GM18508 (cell line): ENCODE measurements at regions not wholly inside any gene's neighbourhood (a gene's known extent, or its start where the extent isn't known, plus 50 kb on each side); places are given as distances from the start of the nearest gene placed in this dataset.

ENCODE experiments used
- ATAC-seq: cut with Tn5 transposase; IDR thresholded peaks from one replicate; pipeline ENCODE4 v1.9.1; 2021; ENCODE audit warnings: moderate number of reproducible peaks; ENCODE audit not compliant: insufficient read depth, unreplicated experiment

GRCh38 chr1:80036690-80037432, 1030.3 kb upstream of the ADGRL4 start:
- no peak for ATAC-seq

GRCh38 chr1:80023358-80023757, 1016.8 kb upstream of the ADGRL4 start:
- ATAC-seq: no peak

- ATAC-seq: no peak
These were observed 1015.4 kb upstream of the ADGRL4 start for GRCh38 chr1:80021891-80022290.

- no peak for ATAC-seq
These were observed 1011.8 kb upstream of the ADGRL4 start for GRCh38 chr1:80018348-80018747.

GRCh38 chr1:80008934-80009333, 1002.4 kb upstream of the ADGRL4 start:
- ATAC-seq: no peak

- no peak for ATAC-seq
These were observed 996.7 kb upstream of the ADGRL4 start for GRCh38 chr1:80003250-80003649.

GRCh38 chr1:79988401-79988800, 981.9 kb upstream of the ADGRL4 start:
- ATAC-seq: no peak

GRCh38 chr1:79982211-79982610, 975.7 kb upstream of the ADGRL4 start:
- no peak for ATAC-seq

GRCh38 chr1:79981481-79981880, 975.0 kb upstream of the ADGRL4 start:
- ATAC-seq: no peak

GRCh38 chr1:79979346-79979745, 972.8 kb upstream of the ADGRL4 start:
- no peak for ATAC-seq

- ATAC-seq: no peak
These were observed 969.8 kb upstream of the ADGRL4 start for GRCh38 chr1:79976287-79976686.

- no peak for ATAC-seq
These were observed 968.1 kb upstream of the ADGRL4 start for GRCh38 chr1:79974659-79975058.

- ATAC-seq: no peak
These were observed 963.4 kb upstream of the ADGRL4 start for GRCh38 chr1:79969886-79970285.

GRCh38 chr1:79966438-79966837, 959.9 kb upstream of the ADGRL4 start:
- ATAC-seq: no peak

GRCh38 chr1:79959635-79960034, 953.1 kb upstream of the ADGRL4 start:
- no peak for ATAC-seq

GRCh38 chr1:79955966-79956365, 949.4 kb upstream of the ADGRL4 start:
- no peak for ATAC-seq

GRCh38 chr1:79950511-79950910, 944.0 kb upstream of the ADGRL4 start:
- ATAC-seq: no peak

GRCh38 chr1:79945391-79945790, 938.9 kb upstream of the ADGRL4 start:
- no peak for ATAC-seq

GRCh38 chr1:79929356-79929755, 922.8 kb upstream of the ADGRL4 start:
- no peak for ATAC-seq

GRCh38 chr1:79928901-79929300, 922.4 kb upstream of the ADGRL4 start:
- no peak for ATAC-seq

- no peak for ATAC-seq
These were observed 914.6 kb upstream of the ADGRL4 start for GRCh38 chr1:79920960-79921669.

- ATAC-seq: no peak
These were observed 908.4 kb upstream of the ADGRL4 start for GRCh38 chr1:79914896-79915295.
